SU-DHL-6 (cell line): ENCODE measurements at regions not wholly inside any gene's neighbourhood (a gene's known extent, or its start where the extent isn't known, plus 50 kb on each side); places are given as distances from the start of the nearest gene placed in this dataset.

ENCODE experiments used
- H2AFZ ChIP-seq: fragments of 200-600 bp; sonication (generic); 2 replicates; pipeline ENCODE4 v1.6.1; 2014; ENCODE audit warnings: low read depth, mild to moderate bottlenecking, moderate library complexity, mixed read lengths, antibody characterized with exemption, low read length; ENCODE audit not compliant: severe bottlenecking
- H3F3A ChIP-seq: fragments of 200-600 bp; shearing (Covaris generic); 2 replicates; pipeline ENCODE4 v1.6.0; 2016; ENCODE audit warnings: antibody characterized with exemption, mild to moderate bottlenecking; ENCODE audit not compliant: insufficient read depth
- H3K27ac ChIP-seq: fragments of 200-600 bp; sonication (generic); 2 replicates; pipeline ENCODE4 v1.5.1; 2016; ENCODE audit warnings: low read depth, mild to moderate bottlenecking, low read length, moderate library complexity, mixed read lengths
- H3K27me3 ChIP-seq: fragments of 200-600 bp; sonication (generic), shearing (Covaris generic); 2 replicates; pipeline ENCODE4 v1.6.0; 2014; ENCODE audit warnings: mild to moderate bottlenecking, low read length
- H3K36me3 ChIP-seq: fragments of 200-600 bp; sonication (generic); 2 replicates; pipeline ENCODE4 v1.6.1; 2014; ENCODE audit warnings: mild to moderate bottlenecking, low read length, mixed read lengths
- H3K4me2 ChIP-seq: fragments of 300-600, 200-600 bp; shearing (Covaris generic), sonication (generic); 2 replicates; pipeline ENCODE4 v1.6.0; 2014; ENCODE audit warnings: low read length, low read depth, mild to moderate bottlenecking; ENCODE audit not compliant: poor library complexity, severe bottlenecking
- H3K4me3 ChIP-seq: fragments of 200-600 bp; sonication (generic); 2 replicates; pipeline ENCODE4 v1.5.1; 2014; ENCODE audit warnings: antibody characterized with exemption, low read length, mild to moderate bottlenecking, mixed read lengths; ENCODE audit not compliant: insufficient read depth, poor library complexity, severe bottlenecking
- H3K79me2 ChIP-seq: fragments of 200-600 bp; sonication (generic); 2 replicates; pipeline ENCODE4 v1.6.1; 2014; ENCODE audit warnings: mild to moderate bottlenecking, low read length, moderate library complexity; ENCODE audit not compliant: insufficient read depth
- H3K9ac ChIP-seq: fragments of 200-600 bp; sonication (generic); 2 replicates; pipeline ENCODE4 v1.7.0; 2014; ENCODE audit warnings: mild to moderate bottlenecking, low read length
- H3K9me2 ChIP-seq: fragments of 200-600 bp; sonication (generic); replicated peaks from 2 replicates; pipeline ENCODE4 v1.6.1; 2014; ENCODE audit warnings: low read length; ENCODE audit not compliant: insufficient read depth
- H3K9me3 ChIP-seq: fragments of 200-600 bp; sonication (generic); 2 replicates; pipeline ENCODE4 v1.6.1; 2014; ENCODE audit warnings: low read length, mixed read lengths; ENCODE audit not compliant: insufficient read depth
- H4K20me1 ChIP-seq: fragments of 200-600 bp; sonication (generic); 2 replicates; pipeline ENCODE4 v1.6.1; 2014; ENCODE audit warnings: low read depth, mild to moderate bottlenecking, antibody characterized with exemption, low read length, moderate library complexity, mixed read lengths
- EZH2phosphoT487 ChIP-seq: fragments of 200-600 bp; sonication (generic), shearing (Covaris generic); conservative IDR thresholded peaks from 2 replicates; pipeline ENCODE4 v1.6.1; 2018; ENCODE audit warnings: mild to moderate bottlenecking, antibody characterized with exemption, low read length, moderate library complexity, mixed read lengths
- TF ChIP-seq, protein P1 (sequence below): fragments of 200-600 bp; sonication (generic); IDR thresholded peaks from one replicate; pipeline ENCODE4 v1.5.1; 2017; ENCODE audit warnings: antibody characterized with exemption, mild to moderate bottlenecking, low read length, moderate library complexity; ENCODE audit not compliant: insufficient read depth, poor library complexity, severe bottlenecking

DNA sequence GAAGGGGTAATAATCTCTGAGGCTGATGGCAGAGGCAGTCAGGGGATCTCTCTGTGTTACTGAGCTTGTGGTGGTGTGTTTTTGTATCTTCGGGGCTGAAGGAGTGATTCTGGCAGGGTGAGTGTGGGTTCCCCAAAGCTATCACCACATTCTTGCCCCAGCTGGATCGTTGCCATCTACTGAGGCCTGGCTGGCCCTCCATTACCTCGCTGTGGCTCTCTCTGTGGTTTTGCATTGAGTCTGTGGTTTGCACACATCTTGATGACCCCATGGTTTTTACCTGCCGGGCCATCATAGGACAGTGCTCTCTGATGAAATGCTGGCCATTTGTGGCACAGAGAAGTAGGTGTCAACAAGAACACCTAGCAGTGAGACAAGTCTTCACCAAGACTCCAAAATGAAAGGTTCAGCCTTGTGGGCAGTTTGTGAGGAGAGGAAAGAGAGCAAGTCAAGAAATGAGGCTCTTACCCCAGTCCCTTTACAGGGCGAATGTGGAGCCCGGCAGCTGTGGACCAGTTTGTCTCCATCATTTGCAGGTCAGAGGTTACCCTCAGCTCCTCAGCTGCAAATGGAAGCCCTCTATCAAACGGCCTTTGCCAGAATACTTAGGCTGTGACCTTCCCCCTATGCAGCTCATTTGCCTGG, 69.0 kb upstream of the NPAS1 start:
- no peaks in the 10 kb centered on the region for H3K9me3 ChIP-seq
- H2AFZ ChIP-seq = no peak overlapping the region
- no peak overlapping the region for H3K4me2 ChIP-seq
- H3K36me3 ChIP-seq = no peaks in the 10 kb centered on the region
- peaks cover 21% of the 10 kb centered on the region; the same call in 1 of the 2 replicates for H3K79me2 ChIP-seq
- 0 out of 2 replicates have a peak, but pooled peaks cover 3% of the 10 kb centered on the region for H4K20me1 ChIP-seq
- TF ChIP-seq, protein P1, sequence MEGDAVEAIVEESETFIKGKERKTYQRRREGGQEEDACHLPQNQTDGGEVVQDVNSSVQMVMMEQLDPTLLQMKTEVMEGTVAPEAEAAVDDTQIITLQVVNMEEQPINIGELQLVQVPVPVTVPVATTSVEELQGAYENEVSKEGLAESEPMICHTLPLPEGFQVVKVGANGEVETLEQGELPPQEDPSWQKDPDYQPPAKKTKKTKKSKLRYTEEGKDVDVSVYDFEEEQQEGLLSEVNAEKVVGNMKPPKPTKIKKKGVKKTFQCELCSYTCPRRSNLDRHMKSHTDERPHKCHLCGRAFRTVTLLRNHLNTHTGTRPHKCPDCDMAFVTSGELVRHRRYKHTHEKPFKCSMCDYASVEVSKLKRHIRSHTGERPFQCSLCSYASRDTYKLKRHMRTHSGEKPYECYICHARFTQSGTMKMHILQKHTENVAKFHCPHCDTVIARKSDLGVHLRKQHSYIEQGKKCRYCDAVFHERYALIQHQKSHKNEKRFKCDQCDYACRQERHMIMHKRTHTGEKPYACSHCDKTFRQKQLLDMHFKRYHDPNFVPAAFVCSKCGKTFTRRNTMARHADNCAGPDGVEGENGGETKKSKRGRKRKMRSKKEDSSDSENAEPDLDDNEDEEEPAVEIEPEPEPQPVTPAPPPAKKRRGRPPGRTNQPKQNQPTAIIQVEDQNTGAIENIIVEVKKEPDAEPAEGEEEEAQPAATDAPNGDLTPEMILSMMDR = no peak
- TF ChIP-seq EZH2phosphoT487 = no peak
- no peaks in the 10 kb centered on the region for H3F3A ChIP-seq
- no peak overlapping the region for H3K27ac ChIP-seq
- H3K9me2 ChIP-seq = no peaks in the 10 kb centered on the region
- H3K4me3 ChIP-seq = no peak overlapping the region
- no peaks in the 10 kb centered on the region for H3K27me3 ChIP-seq
- no peak overlapping the region for H3K9ac ChIP-seq

DNA sequence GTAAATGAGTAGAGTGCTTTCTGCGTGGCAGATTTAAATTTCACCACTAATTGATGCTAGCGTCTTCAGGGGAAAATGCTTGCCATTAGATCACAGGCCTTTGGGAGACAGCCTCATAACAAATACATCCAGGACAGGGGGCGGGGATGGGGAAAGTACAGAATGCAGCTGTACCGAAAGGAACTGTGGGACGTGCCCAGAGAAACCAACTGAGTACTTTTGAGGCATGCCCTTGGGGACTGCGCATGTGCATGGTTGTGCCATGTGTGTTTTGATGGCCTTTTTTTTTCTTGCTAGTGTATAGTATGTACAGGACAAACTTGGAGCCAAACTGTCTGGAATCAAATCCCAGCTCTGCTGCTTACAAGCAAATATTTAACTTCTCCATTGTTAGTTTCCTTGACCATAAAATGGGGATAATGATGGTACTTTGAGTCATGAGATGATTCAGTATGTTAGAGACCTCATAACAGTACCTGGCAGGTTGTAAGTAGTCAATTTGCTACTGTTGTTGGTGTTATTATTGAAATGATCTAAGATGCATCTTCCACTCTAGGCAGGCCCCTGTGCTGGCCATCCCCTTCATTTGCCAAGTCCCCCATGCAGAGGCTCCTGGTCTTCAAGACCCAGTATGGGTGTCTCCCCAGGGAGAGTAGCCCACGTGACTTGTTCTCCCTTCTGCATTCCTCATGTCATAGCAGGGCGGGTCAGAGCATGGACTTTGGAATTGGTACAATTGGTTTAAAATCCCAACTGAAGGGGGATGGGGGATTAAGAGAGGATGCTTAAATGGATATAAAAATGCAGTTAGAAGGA, 68.3 kb upstream of the NPAS1 start:
- H2AFZ ChIP-seq = no peak overlapping the region
- H3K9ac ChIP-seq = no peak overlapping the region
- H3K79me2 ChIP-seq = peaks cover 16% of the 10 kb centered on the region; the same call in 1 of the 2 replicates
- no peaks in the 10 kb centered on the region for H3F3A ChIP-seq
- no peaks in the 10 kb centered on the region for H3K9me3 ChIP-seq
- H3K9me2 ChIP-seq = no peaks in the 10 kb centered on the region
- H3K27ac ChIP-seq = no peak overlapping the region
- no peaks in the 10 kb centered on the region for H3K36me3 ChIP-seq
- no peak overlapping the region for H3K4me3 ChIP-seq
- TF ChIP-seq EZH2phosphoT487 = no peak
- TF ChIP-seq, protein P1 = no peak
- H4K20me1 ChIP-seq = 0 out of 2 replicates have a peak, but pooled peaks cover 3% of the 10 kb centered on the region
- no peak overlapping the region for H3K4me2 ChIP-seq
- no peaks in the 10 kb centered on the region for H3K27me3 ChIP-seq

DNA sequence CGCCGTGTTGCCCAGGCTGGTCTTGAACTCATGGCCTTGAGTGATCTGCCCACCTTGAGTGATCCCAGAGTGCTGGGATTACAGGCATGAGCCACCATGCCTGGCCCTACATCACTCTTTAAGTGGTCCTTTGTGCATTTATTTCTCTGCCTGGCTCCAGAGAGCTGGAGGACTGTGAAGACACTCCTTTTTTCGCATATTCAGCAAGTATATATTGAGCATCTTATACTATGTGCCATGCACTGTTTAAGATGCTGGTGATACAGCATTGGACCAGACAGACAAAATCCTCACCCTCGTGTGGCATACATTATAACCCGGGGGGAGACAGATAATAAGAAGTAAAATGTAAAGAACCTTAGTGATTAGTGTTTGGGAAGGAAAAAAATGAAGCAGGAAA, 66.8 kb upstream of the NPAS1 start:
- Histone ChIP-seq H3K79me2 (peaks cover 16% of the 10 kb centered on the region; the same call in 1 of the 2 replicates), H3K4me2 (no peak overlapping the region), H3K27ac (no peak overlapping the region)

More for the DNA sequence above, 66.8 kb upstream of the NPAS1 start:
- TF ChIP-seq EZH2phosphoT487 = no peak
- TF ChIP-seq, protein P1 = no peak
- Histone ChIP-seq H4K20me1 (0 out of 2 replicates have a peak, but pooled peaks cover 3% of the 10 kb centered on the region), H3F3A (no peaks in the 10 kb centered on the region), H3K9me3 (no peaks in the 10 kb centered on the region), H3K27me3 (no peaks in the 10 kb centered on the region), H3K9me2 (no peaks in the 10 kb centered on the region), H3K9ac (no peak overlapping the region), H3K36me3 (no peaks in the 10 kb centered on the region), H2AFZ (no peak overlapping the region), H3K4me3 (no peak overlapping the region)
